Skin epidermis (tissue), 12 donors: ENCODE measurements at regions not wholly inside any gene's neighbourhood (a gene's known extent, or its start where the extent isn't known, plus 50 kb on each side); places are given as distances from the start of the nearest gene placed in this dataset.

Experiments used
- H3K27ac ChIP-seq, 21 experiments: fragments of 200-600 bp; sonication (generic) in 11 of 21; one replicate each; pipeline ENCODE4 v1.5.0; 2020; ENCODE audit warnings: mild to moderate bottlenecking in 3 of 21, inconsistent platforms in 2 of 21, moderate library complexity in 2 of 21
- H3K4me3 ChIP-seq, 7 experiments: fragments of 200-600 bp; sonication (generic) in 2 of 7; one replicate each; pipeline ENCODE4 v1.5.0; 2020; ENCODE audit warnings: inconsistent platforms in 2 of 7, mild to moderate bottlenecking in 2 of 7, moderate library complexity in 1 of 7

GRCh38 chr1:175894581-175894980 lies 151.2 kb upstream of the TNR start:
- H3K27ac ChIP-seq, result no peak overlapping the region
- H3K4me3 ChIP-seq, result no peak overlapping the region

DNA sequence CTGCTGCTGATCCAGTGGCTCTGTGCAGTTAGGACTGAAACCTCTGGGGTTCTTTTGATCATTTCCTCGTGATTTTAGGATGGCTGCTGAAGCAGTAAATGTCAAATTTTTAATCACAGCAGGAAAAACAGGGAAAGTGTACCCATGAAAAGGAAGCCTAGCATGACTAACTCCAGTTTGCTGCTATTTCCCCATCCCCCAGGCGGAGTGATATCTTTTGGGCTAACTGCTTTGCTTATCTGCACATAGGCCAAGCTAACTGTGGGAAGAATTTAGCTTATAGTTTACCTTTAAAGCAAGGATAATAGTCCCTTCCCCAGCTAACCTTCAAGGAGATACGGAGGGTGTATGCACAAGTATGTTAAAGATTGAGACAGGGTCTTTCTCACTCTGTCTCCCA lies 149.8 kb upstream of the TNR start:
- no peak overlapping the region for H3K4me3 ChIP-seq
- no peak overlapping the region for H3K27ac ChIP-seq

DNA sequence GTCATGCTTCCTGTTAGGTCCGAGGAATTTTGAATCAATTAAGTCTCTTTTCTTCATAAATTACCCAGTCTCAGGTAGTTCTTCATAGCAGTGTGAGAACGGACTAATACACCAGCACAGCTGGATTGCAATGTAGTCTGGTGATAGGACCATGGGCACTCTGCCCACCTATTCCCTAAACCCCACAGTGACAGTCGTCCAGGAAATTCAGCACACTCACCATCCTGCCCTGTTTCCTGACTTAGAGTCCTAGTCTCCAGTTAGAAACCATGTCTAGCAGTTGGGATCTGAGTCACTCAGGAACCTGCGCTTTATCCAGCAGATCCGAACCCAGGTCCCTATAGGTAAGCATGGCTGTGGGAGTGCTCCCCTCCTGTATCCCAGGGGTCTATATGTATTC lies 149.3 kb upstream of the TNR start:
- Histone ChIP-seq H3K27ac (no peak overlapping the region), H3K4me3 (no peak overlapping the region)

DNA sequence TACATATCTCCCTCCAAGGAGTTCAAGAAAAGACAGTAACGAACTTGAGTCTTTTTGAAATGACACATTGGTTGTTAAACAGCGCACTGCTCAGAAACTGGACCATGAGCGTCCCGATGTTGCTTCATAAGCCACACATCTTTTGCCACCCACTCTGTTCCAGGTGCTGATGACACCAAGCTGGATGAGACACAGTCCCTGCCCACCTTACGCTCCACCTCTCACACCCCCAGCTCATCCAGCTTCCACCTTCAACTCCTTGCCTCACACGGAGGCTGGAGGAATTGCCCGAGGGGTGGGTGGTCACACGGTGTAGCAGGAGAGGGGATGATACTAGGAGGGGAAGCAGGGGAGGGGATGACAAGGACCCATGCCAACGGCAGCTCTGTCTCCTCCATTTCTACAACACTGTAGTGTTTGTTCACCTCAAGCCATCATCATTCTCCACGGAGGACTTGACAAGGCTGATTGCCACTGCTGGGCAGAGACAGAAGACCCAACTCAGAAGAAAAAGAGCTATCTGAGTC lies 148.5 kb upstream of the TNR start:
- Histone ChIP-seq H3K4me3 (no peak overlapping the region), H3K27ac (no peak overlapping the region)

DNA sequence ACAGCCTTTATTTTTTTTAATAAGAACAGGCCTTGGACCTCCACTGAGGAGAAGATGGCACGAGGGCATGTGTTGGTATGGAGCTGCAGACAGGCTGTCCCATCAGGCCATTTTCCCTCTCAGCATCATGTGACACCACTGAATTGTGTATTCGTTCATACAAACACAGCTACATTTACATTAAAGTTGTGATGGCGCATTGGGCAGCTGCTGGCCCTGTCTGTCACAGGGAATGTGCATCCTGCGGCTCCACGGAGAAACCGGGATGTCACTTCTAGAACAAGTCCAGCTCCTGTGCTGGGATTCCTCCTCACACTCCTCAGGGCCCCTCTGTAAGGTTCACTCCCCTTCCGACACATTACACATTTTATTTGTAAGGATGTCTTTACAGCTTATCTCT lies 147.6 kb upstream of the TNR start:
- H3K4me3 ChIP-seq, result no peak overlapping the region
- no peak overlapping the region for H3K27ac ChIP-seq

GRCh38 chr1:175889848-175890247 lies 146.5 kb upstream of the TNR start:
- Histone ChIP-seq H3K4me3 (no peak overlapping the region), H3K27ac (no peak overlapping the region)

GRCh38 chr1:175888996-175889395 lies 145.6 kb upstream of the TNR start:
- no peak overlapping the region for H3K4me3 ChIP-seq
- H3K27ac ChIP-seq, result no peak overlapping the region

DNA sequence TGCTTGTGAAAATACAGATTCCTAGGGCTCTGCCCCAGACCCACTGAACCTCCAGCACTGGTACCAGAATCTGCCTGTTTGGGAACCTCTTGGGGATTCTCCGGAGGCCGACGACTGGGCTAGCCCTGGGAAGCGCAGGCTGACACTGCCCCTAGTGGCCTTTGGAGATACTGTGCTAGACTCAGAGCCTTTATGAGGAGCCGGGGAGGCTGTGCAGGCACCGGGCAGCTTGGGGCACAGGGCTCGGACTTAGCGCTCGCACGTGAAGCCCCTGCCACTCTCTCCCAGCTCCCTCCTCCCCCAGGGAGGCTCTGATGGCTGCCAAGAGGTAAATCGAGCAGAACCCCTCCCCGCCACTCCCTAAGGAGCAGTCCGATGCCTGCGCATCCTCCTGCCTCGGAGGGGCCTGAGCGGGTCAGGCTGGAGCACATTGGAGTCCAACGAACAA lies 144.6 kb upstream of the TNR start:
- no peak overlapping the region for H3K27ac ChIP-seq
- no peak overlapping the region for H3K4me3 ChIP-seq

- no peak overlapping the region for H3K27ac ChIP-seq
- H3K4me3 ChIP-seq, result no peak overlapping the region
Measured at GRCh38 chr1:175887521-175887920, 144.1 kb upstream of the TNR start.

DNA sequence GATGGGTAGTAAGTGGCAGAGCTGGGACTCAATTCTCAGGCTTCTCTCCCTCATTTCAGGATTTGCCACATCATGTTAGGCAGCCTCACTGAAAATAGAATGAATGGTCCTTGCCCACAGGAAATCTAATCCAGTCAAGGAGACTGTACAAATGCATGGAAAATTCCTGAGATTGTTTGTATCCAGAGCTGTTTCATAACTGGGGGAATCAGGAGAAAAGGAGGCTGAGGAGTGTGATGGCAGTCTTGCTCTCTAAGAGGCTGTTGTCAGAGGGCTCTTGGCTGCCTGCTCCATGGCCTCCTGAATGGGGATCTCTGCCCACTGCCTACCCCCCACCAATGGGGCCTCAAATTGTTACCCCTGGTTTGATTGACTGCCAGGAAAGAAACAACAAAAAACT lies 141.9 kb upstream of the TNR start:
- no peak overlapping the region for H3K4me3 ChIP-seq
- peak overlapping the region in 2 of 21 experiments; percentile 20 to 35 for H3K27ac ChIP-seq

GRCh38 chr1:175884369-175884768 lies 141.0 kb upstream of the TNR start:
- H3K27ac ChIP-seq, result no peak overlapping the region
- H3K4me3 ChIP-seq, result no peak overlapping the region

GRCh38 chr1:175882192-175882591 lies 138.8 kb upstream of the TNR start:
- H3K4me3 ChIP-seq, result no peak overlapping the region

DNA sequence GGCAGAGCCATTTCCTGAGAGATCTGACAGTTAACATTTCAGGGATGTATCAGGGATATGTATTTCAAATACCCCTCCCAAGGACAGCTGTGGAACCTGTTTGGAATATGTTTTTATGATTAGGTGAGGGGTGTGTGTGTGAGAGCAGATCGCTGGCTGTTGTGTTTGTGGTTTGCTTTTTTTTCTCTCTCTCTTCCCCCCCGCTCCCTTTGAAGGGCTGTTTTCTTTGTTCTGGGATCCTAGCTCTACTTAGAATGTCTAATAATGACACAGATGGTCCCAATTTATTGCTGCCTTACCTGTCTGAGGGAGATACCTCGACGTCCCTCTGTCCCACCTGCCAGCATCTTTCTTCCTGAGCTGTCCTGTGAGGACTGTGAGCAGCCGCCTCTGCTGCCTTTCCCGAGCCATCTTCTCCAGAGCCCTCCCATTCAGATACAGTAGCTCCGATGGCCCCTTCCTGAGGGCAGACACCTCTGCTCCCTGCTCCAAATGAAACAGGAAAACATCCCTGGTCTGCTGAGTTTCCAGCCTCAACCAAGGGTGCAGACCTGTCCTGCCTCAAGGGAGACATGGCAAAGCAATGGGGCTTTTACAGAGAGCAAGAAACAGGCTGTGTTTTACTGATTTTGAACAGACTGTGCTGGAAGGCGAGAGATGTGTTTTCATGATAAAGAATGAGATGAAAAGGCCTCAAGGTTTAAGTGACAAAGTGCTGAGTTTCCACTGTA lies 138.0 kb upstream of the TNR start:
- Histone ChIP-seq H3K27ac (no peak overlapping the region), H3K4me3 (no peak overlapping the region)

More at GRCh38 chr1:175882192-175882591, 138.8 kb upstream of the TNR start:
- no peak overlapping the region for H3K27ac ChIP-seq

GRCh38 chr1:175878775-175879174 lies 135.4 kb upstream of the TNR start:
- no peak overlapping the region for H3K27ac ChIP-seq
- H3K4me3 ChIP-seq, result no peak overlapping the region

DNA sequence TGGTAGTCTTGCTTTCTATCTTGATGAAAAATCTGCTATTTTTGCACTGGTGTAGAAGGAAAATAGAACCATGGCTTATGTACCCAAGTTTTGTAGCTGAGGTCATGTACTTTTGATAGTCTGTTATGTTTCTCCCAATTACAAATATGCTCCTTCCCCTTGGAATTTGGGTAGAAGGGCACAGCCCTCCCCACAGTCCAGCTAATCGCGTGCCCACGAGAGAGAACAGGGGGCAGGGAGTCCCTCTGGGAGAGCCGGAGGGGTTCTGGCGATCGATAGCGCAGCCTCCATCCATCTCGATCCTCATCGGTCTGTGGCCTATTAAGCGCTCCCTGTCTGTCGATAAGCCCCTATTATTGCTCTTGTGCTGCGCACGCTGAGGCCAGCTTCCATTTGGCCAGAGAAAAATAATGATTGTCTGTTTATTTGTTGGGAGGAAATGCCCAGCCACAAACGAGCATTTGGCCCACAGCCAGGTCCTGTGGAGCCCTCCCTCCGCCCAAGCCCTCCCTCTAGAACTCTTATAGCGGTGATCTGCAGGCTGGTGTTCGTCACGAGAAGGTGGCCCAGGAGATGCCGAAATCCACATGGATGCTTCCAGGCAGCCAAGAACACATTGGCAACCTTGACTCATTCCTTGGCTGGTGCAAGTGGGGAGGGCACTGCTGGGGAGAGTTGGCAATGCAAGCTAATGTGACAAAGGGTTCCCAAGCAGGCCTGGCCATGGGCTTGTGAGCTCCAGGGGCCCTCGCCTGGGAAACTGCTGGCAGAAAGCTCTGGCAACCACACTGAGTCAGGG lies 134.7 kb upstream of the TNR start:
- Histone ChIP-seq H3K4me3 (no peak overlapping the region), H3K27ac (no peak overlapping the region)

GRCh38 chr1:175875556-175875955 lies 132.2 kb upstream of the TNR start:
- Histone ChIP-seq H3K27ac (no peak overlapping the region), H3K4me3 (no peak overlapping the region)

- no peak overlapping the region for H3K27ac ChIP-seq
- no peak overlapping the region for H3K4me3 ChIP-seq
Measured at GRCh38 chr1:175874081-175874480, 130.7 kb upstream of the TNR start.

GRCh38 chr1:175873290-175873935 lies 130.0 kb upstream of the TNR start:
- Histone ChIP-seq H3K4me3 (no peak overlapping the region), H3K27ac (no peak overlapping the region)

DNA sequence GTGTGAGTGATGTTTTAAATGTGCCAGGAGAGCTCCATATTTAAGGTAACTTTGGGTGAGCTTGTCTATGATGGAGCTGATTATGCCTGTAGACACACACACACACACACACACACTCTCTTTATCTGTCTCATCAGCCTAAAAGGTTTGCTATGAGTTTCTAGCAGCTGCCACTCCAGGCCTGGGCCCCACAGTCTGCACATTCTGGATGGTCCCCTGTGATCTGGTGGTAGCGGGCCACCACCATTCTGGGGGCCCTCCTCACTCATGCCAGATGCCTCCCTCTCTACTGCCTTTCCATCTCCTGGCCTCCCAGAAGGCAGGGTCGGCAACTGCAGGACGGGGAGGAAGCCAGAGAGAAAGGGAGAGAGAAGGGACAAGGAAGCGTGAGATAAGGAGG lies 129.2 kb upstream of the TNR start:
- Histone ChIP-seq H3K27ac (no peak overlapping the region), H3K4me3 (no peak overlapping the region)

GRCh38 chr1:175871647-175872046 lies 128.3 kb upstream of the TNR start:
- Histone ChIP-seq H3K4me3 (no peak overlapping the region), H3K27ac (no peak overlapping the region)

DNA sequence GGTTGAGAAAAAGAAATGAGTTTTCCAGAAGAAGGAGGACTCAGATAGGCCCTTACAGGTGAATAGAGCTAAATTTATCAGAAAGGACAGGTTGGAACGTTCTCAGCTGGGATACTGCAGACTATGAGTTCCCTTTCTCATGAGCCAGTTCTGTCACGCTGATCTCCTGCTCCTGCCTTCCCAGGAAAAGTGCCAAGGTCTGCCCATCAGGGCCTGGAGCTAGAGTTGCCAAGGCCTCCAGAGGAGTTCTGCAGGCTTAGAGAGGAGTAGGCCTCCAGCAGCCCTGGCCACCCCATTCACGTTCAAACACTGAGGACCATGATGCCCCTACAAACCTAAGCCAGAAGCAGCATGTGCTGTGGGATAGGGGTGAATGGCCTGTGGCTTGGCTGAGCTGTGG lies 126.8 kb upstream of the TNR start:
- Histone ChIP-seq H3K4me3 (no peak overlapping the region), H3K27ac (no peak overlapping the region)
